ENCODE measurements at regions not wholly inside any gene's neighbourhood (a gene's known extent, or its start where the extent isn't known, plus 50 kb on each side); places are given as distances from the start of the nearest gene placed in this dataset.
"Not testable (repeated sequence)": the region's sequence is repeated elsewhere in the genome, so short reads cannot be mapped to it uniquely, and the experiment has no call there.

DNA sequence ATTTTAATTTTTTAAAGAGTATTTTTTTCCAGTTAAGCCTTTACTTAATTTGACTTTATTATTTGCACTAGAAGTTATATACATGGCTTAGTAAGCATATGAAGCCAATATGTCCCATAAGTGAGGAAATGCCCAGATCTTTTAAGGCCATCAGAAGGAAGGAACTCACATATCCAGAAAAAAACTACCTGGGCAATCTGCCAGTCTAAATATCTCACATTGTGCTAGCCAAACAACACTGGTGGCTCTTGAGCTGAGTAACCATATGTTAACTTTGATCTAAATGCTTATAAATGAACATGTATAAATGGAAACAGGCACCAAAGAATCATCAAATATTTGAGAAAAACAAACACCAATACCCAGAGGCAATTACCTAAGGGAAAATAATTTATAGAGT lies 138.6 kb upstream of the APOOL start:
- peak; percentile 55 for DNase-seq

DNA sequence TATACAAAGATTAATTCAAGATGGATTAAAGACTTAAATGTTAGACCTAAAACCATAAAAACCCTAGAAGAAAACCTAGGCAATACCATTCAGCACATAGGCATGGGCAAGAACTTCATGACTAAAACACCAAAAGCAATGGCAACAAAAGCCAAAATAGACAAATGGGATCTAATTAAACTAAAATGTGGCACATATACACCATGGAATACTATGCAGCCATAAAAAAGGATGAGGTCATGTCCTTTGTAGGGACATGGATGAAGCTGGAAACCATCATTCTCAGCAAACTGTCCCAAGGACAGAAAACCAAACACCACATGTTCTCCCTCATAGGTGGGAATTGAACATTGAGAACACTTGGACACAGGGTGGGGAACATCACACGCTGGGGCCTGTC lies 133.4 kb upstream of the APOOL start:
- DNase-seq = not testable (repeated sequence)

DNA sequence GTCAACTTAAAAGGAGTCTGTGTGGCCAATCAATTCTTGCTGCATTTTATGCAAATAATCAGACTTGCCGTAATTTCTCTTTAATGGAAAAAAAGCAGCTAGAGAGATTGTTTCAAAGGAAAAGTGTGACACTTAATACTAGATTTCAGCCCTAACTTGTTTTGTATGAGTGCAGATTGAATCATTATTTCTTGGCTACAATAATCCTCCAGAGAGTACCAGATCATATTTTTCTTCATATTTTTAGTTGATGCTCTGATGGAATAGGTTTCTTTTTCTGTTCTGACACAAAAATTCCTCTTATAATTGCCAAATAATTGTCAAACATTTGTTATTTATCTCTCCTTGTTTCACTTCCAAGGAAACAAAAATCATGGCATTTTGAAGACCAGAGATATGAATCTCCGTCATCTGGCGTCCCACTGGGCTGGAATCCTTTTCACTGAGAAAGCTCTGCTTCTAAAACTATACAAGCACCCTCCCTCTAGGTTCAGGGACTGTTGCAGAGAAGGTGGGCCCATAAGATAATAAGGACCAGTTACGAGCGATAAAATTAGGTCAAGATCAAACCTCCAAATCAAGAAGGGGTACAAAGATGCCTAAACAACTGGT lies 131.4 kb upstream of the APOOL start:
- DNase-seq = not testable (repeated sequence)

DNA sequence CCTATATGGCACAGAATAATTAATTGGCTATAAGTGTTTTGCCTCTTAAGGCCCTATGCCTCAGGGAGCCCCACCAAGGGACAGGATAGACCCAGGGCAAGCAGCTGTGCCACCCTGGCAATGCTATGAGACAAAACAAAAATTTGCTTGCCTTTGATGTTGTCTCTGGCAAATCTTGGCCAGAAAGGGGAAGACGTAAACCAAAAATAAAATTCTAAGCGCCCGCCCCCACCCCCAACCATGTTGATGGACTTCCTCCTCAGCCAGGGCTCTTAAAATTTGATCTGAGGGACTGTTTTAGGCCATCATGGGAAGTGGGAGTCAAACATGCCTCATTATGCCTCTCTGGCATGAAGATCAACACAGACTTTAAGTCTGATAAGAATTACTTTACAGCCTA lies 130.5 kb upstream of the APOOL start:
- DNase-seq = no peak

DNA sequence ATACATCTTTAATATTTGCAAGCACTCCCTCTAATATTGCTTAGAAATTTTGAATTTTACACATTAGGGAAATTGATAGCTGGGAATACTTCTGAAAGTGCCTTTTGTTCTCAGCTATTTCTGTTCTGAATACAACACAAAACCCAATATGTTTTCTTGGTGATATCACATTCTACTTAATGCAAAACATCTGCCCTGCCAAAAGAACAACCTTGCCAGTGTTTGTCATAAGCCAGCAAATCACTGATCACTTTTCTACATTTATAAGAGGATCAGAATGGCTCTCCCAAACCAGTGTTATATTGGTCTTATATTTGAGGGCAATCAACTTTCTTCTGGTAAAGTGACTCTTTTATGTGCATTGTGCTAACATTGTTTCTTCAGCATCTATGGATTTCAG lies 126.8 kb upstream of the APOOL start:
- DNase-seq = no peak

DNA sequence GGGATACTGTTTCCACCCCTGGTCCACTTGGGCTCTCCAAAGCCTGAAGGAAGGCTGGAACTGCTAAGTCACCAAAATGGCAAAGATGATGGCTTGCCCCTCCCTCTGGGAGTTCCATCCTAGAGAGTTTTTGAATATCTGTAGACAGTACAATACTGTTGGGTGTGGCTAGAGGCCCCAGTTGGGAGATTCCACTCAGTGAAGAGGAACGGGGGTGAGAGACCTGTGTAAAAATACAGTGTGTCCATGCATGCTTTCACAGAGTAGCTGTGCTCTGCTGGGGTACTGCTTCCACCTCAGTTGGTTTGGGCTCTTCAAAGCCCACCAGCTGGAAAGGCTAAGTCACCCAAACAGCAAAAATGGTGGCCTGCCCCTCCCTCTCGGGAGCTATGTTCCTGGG lies 109.8 kb upstream of the APOOL start:
- no peak for DNase-seq

DNA sequence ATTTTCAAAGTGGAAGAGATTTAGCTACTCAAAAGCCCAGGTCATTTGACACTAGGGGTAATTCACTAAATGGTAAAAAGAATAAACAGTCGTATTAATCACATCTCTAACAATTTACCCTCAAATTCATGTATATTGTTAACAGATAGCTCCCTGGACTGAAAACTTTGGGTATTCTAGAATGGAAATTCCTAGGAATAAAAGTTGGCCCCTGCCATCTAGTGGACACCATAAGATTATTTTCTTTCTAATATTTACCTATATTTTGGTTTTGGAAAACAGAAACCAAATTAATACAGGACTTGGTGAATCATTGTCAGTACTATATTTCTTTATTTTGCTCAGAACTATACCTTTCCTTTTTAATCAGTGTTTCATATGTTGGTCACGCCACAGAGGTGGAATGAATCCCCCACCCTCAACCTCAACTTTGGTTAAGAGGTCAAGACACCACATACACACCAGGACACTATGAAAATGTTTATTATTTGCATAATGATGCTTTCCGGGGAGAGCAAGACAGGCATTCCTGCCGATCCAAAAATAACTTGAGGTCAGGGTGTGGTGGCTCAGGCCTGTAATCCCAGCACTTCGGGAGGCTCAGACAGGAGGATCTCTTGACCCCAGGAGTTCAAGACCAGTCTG lies 96.2 kb upstream of the APOOL start:
- DNase-seq = no peak

DNA sequence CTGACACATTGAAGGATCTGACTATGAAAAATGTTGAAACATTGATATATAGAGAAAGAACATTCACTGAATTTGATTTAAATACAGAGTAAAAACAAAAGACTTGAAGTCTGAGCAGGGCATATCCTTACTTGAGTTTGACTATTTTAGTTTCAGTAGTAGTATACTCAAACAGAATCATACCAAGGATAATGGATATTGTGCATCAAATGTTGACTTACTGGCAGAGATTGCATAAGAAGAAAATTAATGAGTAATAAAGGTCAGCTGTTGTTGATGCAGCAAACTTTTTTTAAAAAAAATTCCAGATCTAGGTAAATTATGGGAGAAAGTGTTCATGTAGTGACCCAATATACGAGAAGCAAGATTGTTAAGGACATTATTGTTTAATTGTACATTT lies 94.5 kb upstream of the APOOL start:
- no peak for DNase-seq

DNA sequence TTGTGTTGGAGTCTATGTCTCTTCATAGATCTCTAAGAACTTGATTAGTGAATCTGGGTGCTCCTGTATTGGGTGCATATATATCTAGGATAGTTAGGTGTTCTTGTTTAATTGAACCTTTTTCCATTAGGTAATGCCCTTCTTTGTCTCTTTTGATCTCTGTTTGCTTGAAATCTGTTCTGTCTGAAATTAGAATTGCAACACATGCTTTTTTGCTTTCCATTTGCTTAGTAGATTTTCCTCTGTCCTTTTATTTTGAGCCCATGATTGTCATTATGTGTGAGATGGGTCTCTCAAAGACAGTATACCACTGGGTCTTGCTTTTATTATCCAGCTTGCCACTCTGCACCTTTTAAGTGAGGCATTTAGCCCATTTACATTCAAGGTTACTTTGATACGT lies 79.1 kb upstream of the APOOL start:
- DNase-seq = no peak

DNA sequence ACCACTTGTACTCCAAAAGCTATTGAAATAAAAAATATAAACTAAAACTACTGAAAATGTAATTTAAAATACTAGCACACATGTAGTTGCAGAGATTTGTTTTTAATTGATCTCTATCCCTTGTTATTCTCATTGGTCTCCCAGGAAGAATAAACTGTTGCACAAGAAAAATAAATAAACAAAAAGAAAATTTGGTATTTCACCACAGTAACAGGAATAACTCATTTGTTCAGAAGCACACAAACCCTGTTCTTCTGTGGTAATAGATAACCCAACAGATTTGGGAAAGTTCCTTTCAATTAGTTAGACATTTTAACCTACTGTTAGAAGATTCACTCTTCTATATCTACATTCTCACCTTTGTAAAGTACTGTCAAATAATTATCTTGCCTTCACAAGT lies 70.9 kb upstream of the APOOL start:
- no peak for DNase-seq

DNA sequence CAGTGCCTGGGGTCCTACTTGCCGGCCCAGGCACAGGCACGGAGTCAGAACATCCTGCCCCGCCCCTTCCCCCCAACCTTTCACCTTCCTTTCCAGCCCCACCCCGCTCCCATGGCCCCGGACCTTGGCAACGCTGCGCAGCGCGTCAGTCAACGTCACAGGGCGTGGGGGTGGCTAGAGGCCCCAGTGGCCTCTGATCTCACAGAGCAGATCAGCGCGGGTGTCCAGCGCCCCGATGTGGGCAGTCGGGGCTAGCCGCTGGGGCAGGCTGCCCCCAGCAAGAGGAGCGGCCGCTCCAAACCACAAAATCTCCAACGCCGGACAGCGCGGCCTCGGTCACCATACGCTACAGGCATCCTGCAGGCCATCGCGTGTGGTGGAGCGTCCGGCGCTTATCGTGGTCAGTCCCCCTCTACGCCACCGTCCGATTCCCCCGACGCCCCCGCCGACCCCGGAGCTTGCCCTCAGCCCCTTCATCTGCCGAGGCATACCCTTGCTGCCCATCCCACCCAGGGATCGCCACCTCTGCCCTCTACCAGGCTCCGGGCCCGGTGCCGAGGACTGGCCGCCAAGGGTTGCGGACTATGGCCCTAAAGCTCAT lies 69.6 kb upstream of the APOOL start:
- no peak for DNase-seq

Measured in NCI-H748 treated with DMSO at 0.1 percent for 48 hours (cell line).